ENCODE measurements at regions not wholly inside any gene's neighbourhood (a gene's known extent, or its start where the extent isn't known, plus 50 kb on each side); places are given as distances from the start of the nearest gene placed in this dataset.

DNA sequence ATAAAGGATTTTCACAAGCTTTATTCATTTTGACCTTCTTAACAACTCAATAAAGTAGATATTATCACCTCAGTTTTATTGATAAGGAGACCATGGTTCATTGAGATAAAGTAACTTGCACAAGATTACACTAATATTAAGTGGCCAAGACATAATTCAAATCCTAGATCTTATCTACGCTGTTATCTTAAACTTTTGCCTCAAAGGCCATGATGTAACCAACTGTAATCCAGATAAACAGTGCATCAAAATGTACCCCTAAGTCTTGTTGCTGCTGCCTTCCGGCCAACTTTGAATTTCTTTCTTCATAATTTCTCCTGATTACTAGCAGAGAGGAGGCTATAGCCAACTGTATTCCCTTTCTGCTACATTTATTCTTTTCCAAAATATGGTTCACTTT is 1094.8 kb upstream of the PIK3C3 start:
- DNase-seq, result no peak

DNA sequence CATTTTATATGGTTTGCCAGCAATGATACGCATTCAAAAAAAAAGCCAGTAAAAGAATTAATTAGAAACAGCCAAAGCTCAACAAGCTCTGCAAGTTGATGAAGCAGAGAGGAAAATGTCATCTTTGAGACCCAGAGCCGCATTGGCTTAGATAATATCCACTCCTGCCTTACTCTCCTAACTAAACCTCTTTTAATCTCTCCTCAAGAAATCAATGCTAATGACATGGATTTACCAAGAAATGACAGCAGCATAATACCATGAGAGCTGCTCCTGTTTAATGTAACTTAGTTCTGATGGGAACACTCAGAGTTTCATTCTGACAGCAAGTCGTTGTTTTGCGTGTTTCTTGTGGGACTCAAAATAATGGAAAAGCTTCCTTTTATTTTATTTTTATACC is 1099.4 kb upstream of the PIK3C3 start:
- DNase-seq, result no peak

DNA sequence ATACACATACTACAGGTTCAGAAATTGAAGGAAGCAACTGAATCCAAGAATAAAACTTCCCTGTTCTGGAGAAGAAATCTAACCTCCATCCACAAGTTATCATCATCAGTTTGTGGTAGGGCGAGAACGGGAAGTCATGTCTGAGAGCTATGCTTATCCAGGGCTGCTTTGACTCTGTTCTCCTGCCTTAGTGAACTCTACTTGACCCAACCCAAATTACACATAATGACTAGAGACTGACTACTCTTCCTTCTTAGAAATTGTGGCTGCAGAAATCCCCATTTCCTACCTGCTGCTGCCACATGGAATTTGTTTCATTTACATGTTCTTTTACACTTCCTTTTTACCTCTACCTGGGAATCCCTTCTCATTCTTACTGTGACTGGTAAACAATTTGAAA is 1102.6 kb upstream of the PIK3C3 start:
- DNase-seq, result no peak

DNA sequence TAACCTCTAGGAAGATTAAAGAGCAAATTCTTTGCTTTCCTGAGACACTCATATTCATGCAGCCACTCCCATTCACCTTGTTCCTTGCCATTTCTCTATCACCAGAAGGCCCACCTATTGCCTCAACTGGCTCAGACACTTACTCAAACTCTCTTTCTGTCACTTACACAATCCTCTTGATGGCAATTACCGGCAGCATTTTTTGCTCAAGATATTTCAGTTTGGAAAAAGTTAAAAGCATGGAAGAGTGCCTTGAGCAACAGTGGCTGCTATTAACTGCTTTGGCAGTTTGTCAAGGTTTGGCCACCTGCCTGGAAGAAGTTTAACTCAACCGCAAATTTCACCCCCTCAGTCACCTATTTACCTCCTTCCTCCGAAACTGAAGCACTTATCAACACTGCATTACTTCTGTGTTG is 1104.0 kb upstream of the PIK3C3 start:
- no peak for DNase-seq

DNA sequence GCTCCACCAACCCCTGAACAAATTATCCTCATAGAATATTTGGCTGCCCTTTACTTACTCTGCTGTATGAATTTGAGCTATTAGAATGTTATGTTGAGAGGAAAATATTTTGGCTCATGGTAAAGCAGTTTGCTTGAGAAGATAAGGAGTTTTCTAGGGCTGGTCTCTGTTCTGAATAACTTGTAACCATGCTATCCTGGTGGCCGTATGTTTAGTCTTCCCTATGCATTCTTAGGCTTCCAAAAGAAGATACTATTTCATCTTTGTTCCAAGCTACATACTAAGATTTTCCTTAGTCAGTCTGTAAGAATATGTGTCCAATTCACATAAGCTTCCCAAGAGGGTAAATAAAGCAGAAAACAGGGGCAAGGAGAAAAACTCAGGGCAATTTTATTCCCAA is 1105.1 kb upstream of the PIK3C3 start:
- DNase-seq, result no peak

DNA sequence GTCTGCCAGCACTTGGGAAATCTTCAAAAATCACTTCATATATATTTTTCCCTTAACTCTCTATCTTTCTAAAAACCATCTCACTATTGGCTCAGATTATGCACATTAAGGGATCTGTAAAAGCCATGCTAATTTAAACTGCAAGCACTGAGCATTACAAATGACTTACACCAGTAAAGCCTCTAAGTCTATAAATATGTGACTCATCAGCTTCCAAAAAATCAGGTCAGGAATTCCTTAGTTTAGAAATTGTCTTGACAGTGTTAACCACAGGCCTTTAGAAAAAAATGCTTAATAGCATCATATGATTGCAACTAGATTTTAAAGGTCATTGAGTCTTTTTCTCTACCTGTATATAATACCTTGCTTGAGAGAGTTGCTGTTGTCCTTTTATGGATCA is 1113.6 kb upstream of the PIK3C3 start:
- no peak for DNase-seq

DNA sequence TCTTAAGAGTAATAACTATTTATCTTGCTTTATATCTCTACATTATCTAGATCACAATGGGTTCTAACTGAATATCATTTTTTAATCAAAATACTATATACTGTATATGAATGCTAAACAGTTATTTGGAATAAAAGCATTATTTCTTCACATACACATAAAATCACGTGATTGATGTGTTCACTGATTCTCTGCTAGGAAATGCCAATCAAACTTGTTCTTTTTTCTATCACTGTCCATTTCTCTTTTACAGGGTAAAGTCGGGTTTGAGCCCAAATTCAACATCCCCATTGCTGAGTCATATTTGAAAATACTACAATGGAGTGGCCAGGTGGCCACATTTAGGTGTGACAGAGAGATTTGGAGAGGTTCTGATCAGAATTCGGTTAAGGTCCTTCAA is 1114.0 kb upstream of the PIK3C3 start:
- DNase-seq, result no peak

DNA sequence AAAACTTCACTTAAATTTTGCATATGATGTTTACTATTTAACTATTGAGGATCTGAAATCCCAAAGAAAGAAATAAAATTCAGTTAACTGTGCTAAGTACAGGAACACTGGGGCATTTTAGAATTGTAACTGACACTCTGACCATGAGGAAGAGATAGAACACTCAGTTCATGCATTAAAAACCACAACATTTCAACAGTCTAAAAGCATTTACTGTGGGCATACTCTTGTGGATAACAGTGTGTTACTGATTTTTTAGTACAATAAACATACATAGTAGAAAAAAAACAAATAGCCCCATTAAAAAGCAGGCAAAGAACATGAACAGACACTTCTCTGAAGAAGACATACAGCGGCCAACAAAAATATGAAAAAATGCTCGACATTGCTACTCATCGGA is 1122.7 kb upstream of the PIK3C3 start:
- DNase-seq, result no peak

DNA sequence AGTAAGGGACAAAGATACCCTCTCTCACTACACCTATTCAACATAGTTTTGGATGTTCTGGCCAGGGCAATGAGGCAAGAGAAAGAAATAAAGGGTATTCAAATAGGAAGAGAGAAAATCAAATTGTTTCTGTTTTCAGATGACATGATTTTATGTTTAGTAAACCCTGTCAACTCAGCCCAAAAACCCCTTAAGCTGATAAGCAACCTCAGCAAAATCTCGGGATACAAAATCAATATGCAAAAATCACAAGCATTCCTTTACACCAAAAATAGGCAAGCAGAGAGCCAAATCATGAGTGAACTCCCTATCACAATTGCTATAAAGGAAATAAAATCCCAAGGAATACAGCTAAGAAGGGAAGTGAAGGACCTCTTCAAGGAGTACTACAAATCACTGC is 1130.7 kb upstream of the PIK3C3 start:
- no peak for DNase-seq

DNA sequence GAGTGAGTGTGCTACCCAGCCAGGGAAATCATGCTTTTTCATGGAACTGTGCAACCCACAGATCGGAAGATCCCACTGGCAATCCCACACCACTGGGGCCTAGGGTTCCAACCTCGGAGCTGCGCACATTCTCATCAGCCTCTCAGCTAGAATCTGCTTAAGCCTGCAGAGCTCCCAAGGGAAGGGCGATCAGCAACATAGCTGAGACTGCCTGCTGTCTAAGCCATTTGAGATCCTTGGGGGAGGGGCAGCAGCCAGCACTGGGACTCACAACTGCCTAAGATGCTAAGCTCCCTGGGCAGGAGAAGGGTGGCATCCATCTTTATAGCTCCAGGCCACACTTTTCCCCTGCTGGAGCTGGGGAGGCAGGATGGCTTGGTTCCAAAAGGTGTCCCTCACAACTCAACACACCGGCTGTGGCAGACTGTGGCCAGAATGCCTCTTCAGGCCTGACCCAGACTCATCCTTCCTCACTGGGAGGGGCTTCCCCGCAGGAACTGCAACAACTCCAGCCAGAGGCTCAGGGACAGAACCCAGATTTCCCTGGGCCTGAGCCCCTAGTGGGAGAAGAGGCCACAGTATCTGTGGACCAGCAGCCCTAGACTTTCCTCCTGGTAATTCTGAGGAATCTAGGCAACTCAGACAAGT is 1133.3 kb upstream of the PIK3C3 start:
- DNase-seq, result no peak

DNA sequence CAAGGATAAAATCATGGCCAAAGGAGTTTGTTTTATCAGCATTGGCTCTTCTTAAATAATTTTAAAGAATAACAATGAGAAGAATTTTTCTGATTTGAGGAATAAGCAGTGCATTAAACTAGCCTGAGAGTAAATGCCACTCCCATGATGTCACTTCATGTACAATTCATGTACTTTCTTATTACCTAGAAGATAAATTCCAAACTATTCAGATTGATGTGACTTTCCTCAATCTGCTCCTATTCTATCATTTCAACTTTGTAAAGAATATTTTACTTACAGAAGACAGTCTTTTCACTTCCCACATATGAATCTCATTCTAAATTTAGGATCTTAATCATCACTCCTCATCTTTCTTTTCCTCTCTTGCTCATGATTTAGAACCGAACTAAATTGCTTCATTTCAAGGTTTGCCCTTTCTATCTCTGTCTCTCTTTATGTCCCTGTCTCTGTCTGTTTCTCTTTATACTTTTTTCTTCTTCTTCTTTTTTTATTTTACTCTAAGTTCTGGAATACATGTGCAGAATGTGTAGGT is 1142.0 kb upstream of the PIK3C3 start:
- no peak for DNase-seq

DNA sequence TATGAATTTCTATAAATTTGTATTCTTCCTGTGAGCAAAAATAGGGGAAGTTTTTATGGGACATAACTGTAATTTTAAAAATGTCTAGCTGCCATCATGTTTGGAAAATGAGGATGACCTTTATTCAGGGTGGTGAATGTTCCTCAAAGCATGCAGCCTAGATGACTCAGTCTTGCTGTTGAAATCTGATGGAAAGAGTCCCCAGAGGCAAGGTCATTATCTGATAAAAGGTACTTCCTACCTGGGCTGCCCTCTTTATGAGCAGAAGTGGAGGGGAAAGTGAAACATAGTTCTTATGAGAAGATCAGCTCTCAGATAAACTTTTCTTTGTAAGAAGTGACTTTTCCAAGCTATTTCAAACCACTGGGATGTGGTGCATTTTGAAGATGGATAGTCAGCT is 1144.7 kb upstream of the PIK3C3 start:
- DNase-seq, result no peak

DNA sequence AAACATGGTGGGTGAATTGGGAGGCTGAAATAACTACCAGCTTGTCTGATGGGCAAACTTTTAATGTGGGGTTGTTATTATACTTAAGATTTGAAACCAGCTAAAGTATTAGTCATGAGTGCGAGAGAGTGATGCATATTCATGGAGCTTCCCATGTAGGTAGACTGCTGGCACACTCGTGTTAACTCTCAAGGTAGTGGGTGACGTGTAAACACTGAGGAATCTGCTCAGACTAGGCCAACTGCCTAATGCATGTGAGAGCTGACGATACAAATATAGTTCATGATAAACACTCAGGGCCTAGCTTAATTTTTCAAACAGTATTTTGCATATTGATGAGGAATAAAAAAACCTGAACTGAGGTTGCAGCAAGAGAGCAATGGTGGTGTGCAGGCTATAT is 1165.7 kb upstream of the PIK3C3 start:
- no peak for DNase-seq

DNA sequence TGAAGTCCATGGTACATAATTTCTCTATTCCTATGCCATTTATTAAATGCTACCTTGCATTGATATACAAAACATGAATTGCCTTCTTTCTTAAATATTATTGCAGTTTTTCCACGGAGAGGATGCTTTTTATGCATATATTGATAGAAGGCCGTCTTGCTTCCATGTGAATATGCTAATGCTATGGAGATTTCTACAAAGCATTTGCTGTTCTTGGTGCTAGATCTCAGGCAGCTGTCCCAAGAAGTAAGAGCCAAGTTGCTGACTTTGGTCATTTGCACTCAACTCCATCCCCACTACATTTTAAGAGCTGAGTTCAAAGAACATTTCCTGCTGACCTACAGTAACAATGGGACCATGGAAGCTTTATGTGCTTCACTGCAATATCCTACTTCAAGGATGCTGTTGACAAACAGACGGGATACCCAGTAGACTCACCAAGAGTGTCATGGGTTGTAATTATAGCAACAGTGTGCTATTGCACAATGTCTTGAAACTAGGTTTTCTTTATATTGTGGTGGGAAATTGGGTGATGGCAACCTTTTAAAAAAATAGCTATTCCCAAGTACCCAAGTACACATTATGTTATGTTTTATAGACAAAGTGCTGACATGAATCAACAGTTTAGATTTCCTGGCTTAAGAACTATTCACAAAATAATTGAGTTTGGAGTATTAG is 1172.4 kb upstream of the PIK3C3 start:
- DNase-seq, result no peak

DNA sequence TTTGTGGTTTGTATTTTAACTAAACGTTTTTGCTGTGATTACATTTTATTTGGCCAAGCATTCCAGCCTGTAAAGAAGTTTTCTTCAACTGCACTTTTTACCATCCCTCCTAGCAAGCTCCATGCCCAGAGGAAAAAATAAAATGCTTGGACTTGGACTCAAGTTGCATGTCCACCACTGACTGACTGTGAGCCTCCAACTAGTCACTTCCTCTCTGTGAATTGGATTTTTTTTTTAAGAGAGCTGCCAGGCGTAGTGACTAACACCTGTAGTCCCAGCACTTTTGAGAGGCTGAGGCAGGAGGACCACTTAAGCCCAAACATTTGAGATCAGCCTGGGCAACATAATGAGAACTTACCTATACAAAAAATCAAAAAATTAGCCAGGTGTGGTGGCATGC is 1185.2 kb upstream of the PIK3C3 start:
- DNase-seq, result no peak

DNA sequence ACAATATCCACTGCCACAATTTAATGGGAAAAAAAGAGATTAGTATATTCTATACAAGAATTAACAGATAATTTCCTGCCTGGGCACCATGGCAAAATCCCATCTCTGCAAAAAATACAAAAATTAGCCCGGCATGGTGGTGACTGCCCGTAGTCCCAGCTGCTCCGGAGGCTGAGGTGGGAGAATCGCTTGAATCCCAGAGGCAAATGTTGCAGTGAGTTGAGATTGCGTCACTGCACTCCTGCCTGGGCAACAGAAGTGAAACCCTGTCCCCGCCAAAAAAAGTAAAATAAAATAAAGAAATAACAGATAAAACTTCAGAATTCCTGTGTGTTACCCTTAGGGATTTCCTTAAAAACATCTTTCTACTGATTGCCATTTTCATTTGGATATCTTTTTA is 1194.8 kb upstream of the PIK3C3 start:
- DNase-seq, result no peak

DNA sequence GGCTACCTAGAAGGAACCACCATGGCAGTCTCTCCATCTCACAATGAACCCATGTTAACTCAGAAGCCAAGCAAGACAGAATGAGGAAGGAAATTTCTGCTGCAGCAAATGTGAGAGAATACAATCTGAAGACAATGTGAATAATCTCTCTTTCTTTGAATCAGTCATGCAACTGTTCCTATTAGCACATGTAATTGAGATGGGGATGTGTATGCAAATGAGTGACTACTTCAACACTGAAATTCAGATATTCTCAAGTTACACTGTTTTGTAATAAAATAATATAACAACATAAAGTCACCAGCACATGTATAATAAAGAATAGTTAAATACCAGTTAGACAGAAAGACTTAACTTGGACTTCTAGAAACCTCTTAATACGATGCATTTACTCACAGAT is 1200.6 kb upstream of the PIK3C3 start:
- DNase-seq, result no peak

DNA sequence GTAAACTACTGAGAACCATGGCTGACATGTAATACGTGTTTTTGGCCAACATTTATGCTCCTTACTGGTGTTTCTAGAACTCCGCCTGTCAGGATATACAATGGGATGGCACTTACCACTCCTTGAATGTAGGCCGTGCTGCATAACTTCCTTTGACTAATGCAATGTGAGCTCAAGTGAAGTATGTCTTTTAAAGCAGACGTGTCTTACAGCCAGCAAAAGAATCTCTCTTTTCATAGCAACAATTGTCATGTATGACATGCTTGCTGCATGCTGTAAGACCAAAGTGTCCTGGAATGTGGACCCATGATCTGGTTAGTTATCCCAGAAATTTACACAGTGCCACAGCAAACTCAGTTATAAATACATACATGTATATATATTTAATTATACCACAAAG is 1202.7 kb upstream of the PIK3C3 start:
- no peak for DNase-seq

DNA sequence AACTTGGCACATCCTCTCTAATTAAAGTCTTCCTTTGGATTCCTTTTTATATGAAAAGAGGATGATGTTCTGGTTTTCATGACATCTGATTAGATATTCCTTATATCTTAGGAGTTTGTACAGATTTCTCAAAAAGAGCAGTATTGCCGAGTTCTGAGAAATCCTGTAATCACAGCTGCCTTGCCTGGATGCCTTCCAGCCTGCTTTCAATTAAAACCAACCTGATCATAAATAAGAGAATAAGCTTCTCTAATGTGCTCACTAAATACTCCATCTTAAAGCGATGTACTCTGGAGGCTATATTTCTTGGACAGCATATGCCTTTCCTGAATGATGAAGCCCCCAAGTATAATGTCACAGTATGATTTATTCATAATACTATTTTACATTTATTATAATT is 1203.8 kb upstream of the PIK3C3 start:
- no peak for DNase-seq

DNA sequence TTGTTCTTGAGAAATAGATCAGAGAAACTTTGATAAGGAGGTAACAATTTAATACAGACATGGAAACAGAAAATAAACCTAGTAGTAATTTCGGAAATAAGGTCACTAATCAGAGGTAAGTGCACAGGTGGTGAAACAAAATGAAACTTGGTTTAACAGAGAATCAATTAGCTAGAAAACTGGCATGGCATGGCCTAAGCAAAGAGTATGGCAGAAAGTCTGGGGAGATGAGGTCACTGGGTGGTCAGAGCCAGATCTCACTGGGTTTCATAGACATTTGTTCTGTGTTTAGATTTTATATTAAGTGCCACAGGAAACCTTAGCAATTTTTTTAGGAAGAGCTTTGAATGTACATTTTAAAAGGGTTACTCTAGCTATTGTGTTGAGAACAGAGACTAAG is 1216.0 kb upstream of the PIK3C3 start:
- DNase-seq, result no peak

DNA sequence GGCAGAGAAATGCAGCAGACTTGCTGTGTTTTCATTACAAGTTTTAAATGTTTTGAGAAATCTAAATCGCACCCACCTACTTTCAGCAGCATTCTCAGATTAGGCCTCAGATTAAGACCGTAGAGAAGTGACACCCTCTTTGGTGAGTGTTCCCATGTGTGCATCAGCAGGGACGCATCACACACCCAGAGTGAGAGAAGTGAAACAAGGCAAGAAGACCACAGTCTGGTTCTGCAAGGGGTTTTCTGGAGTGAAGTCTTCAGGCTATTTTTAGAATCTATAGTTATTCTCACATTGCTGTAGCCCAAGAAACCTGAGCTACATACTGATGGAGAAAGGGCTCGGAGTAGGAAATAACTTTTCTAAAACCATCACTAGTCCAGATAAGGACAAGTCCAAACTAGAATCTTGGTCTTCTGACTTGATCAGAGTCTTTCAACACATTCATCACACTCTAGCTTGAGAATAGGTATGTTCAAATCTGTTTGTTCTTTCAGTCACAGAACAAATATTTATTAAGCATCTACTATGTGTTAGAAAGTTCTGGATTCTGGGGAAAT is 1216.6 kb upstream of the PIK3C3 start:
- no peak for DNase-seq

DNA sequence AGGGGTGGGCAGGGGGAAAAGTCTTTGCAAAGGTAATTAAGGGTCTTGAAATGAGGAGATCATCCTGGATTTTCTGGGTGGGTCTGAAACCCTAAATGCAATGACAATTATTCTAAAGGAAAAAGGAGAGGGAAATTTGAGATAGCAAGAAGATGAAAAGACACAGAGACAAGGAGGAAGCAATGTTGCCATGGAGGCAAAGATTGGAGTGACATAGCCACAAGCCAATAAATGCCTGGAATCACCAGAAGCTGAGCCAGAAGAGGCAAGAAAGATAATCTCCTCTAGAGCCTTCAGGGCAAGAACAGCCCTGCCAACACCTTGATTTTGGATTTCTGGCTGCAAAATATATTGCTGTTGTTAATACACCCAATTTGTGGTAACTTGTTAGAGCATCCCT is 1246.3 kb upstream of the PIK3C3 start:
- DNase-seq, result no peak

DNA sequence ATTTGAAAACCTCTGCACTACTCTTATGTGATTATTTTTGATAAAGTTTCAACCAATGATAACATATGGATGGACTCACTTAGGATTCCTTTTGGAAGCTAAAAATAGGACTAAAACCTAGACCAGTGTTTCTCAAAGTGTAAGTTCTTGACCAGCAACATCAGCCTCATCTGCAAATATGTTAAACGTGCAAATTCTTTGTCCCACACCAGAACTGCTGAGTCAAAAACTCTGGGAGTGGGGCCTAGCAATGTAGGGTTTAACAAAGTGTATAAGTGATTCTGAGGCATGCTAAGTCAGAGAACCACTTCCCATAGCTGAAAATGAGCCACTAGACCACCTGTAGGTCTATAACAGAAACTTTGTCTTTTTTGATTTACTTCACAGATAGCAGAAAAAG is 1247.2 kb upstream of the PIK3C3 start:
- no peak for DNase-seq

DNA sequence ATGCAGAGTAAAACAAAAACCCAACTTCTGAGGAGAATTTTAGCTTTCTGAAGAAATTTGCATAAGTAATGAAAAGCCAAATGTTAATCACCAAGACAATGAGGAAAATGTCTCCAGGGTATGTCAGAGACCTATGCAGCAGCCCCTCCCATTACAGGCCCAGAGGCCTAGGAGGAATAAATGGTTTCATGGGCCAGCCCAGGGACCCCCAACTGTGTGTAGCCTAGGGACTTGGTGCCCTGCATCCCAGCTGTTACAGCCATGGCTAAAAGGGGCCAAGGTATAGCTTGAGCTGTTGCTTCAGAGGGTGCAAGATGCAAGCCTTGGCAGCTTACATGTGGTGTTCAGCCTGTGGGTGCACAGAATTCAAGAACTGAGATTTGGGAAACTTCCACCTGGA is 1256.9 kb upstream of the PIK3C3 start:
- no peak for DNase-seq

DNA sequence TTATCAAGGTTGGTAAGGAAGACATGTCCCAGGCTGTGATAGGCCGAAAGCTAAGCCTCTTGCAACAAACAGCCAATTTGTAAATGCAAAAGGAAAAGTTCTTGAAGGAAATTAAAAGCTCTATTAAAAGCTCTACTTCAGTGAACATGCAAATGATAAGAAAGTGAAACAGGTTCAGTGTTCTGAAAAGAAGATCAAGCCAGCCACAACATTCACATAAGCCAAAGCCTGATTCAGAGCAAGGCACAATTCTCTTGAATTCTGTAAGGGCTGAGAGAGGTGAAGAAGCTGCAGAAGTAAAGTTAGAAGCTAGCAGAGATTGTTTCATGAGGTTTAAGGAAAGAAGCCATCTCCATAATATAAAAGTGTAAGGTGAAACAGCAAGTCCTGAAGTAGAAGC is 1259.5 kb upstream of the PIK3C3 start:
- no peak for DNase-seq
